Neuronal stem cell (in vitro differentiated cells): ENCODE measurements at regions not wholly inside any gene's neighbourhood (a gene's known extent, or its start where the extent isn't known, plus 50 kb on each side); places are given as distances from the start of the nearest gene placed in this dataset.

Experiments used
- DNase-seq: peaks from one replicate; pipeline ENCODE4 v3.0.0-alpha.2; 2013; ENCODE audit warnings: low spot score
- H2AFZ ChIP-seq: one replicate; pipeline ENCODE4 v1.6.1; 2013; ENCODE audit warnings: mild to moderate bottlenecking, low read length, inconsistent platforms
- H2AK5ac ChIP-seq: 2 replicates; pipeline ENCODE4 v1.6.1; 2013; ENCODE audit warnings: low read depth, mild to moderate bottlenecking, inconsistent platforms, low read length, moderate library complexity, mixed read lengths
- H2BK120ac ChIP-seq: 2 replicates; pipeline ENCODE4 v1.6.1; 2013; ENCODE audit warnings: low read depth, mild to moderate bottlenecking, inconsistent platforms, low read length, moderate library complexity, mixed read lengths
- H2BK12ac ChIP-seq: one replicate; pipeline ENCODE4 v1.6.1; 2013; ENCODE audit warnings: low read length, inconsistent platforms
- H2BK15ac ChIP-seq: 2 replicates; pipeline ENCODE4 v1.6.1; 2013; ENCODE audit warnings: mild to moderate bottlenecking, low read length, inconsistent platforms, mixed read lengths
- H2BK5ac ChIP-seq: one replicate; pipeline ENCODE4 v1.6.1; 2013; ENCODE audit warnings: inconsistent platforms, mild to moderate bottlenecking, low read length, moderate library complexity
- H3K14ac ChIP-seq: one replicate; pipeline ENCODE4 v1.6.1; 2013; ENCODE audit warnings: low read length, inconsistent platforms
- H3K18ac ChIP-seq: 2 replicates; pipeline ENCODE4 v1.6.1; 2013; ENCODE audit warnings: low read length, inconsistent platforms
- H3K23ac ChIP-seq: 2 replicates; pipeline ENCODE4 v1.6.1; 2013; ENCODE audit warnings: low read depth, mild to moderate bottlenecking, mixed read lengths, low read length, inconsistent platforms; ENCODE audit not compliant: poor library complexity
- H3K27ac ChIP-seq: replicated peaks from 3 replicates; pipeline ENCODE4 v1.5.1; 2013; ENCODE audit warnings: low read length, inconsistent platforms
- H3K27me3 ChIP-seq, 3 experiments: 2 replicates each; pipeline ENCODE4 v1.6.1; 2013; ENCODE audit warnings: low read length in 3 of 3, mild to moderate bottlenecking in 2 of 3, inconsistent platforms in 1 of 3, low read depth in 1 of 3, mixed read lengths in 1 of 3, moderate library complexity in 1 of 3; ENCODE audit not compliant: control insufficient read depth in 3 of 3, insufficient read depth in 3 of 3
- H3K36me3 ChIP-seq, 2 donors: replicated peaks in 1 of 2; 2 replicates each; pipeline ENCODE4 v1.6.1; 2013; ENCODE audit warnings: low read length in 2 of 2; ENCODE audit not compliant: control insufficient read depth in 2 of 2, insufficient read depth in 2 of 2
- H3K4ac ChIP-seq: 2 replicates; pipeline ENCODE4 v1.6.1; 2013; ENCODE audit warnings: inconsistent platforms, mild to moderate bottlenecking, low read length, moderate library complexity
- H3K4me1 ChIP-seq, 2 donors: 1 replicate in 1 of 2; 2 replicates in 1 of 2; pipeline ENCODE4 v1.6.1; 2013; ENCODE audit warnings: low read length in 2 of 2, low read depth in 1 of 2; ENCODE audit not compliant: control insufficient read depth in 2 of 2, insufficient read depth in 1 of 2
- H3K4me2 ChIP-seq: one replicate; pipeline ENCODE4 v1.6.1; 2013; ENCODE audit warnings: mild to moderate bottlenecking, low read length, inconsistent platforms; ENCODE audit not compliant: insufficient read depth, poor library complexity, severe bottlenecking
- H3K4me3 ChIP-seq, 2 donors: 2 replicates each; pipeline ENCODE4 v1.5.1; 2013; ENCODE audit warnings: low read length in 2 of 2, mild to moderate bottlenecking in 2 of 2, inconsistent platforms in 1 of 2, moderate library complexity in 1 of 2
- H3K79me1 ChIP-seq: one replicate; pipeline ENCODE4 v1.6.1; 2013; ENCODE audit warnings: low read depth, mild to moderate bottlenecking, inconsistent platforms, low read length, moderate library complexity
- H3K9ac ChIP-seq: one replicate; pipeline ENCODE4 v1.6.1; 2013; ENCODE audit warnings: mild to moderate bottlenecking, low read depth, low read length, inconsistent platforms; ENCODE audit not compliant: poor library complexity
- H3K9me3 ChIP-seq, 2 donors: replicated peaks in 1 of 2; 2 replicates each; pipeline versions ENCODE3 to v1.6.1; 2013; ENCODE audit warnings: low read length in 2 of 2, mild to moderate bottlenecking in 2 of 2, inconsistent platforms in 1 of 2, low read depth in 1 of 2, mixed read lengths in 1 of 2, moderate library complexity in 1 of 2; ENCODE audit not compliant: control insufficient read depth in 2 of 2, insufficient read depth in 1 of 2
- H4K8ac ChIP-seq: one replicate; pipeline ENCODE4 v1.6.1; 2013; ENCODE audit warnings: low read depth, mild to moderate bottlenecking, inconsistent platforms, low read length, moderate library complexity
- H4K91ac ChIP-seq: one replicate; pipeline ENCODE4 v1.6.1; 2013; ENCODE audit warnings: low read length, low read depth, mild to moderate bottlenecking, inconsistent platforms; ENCODE audit not compliant: poor library complexity
- WGBS, 2 donors: extraction: QIAGEN DNeasy Blood & Tissue Kit; methylation state at CpG; one replicate each; pipeline ENCODE4 v1.1.7; 2013; ENCODE audit warnings: missing lambda C conversion rate in 2 of 2, mixed read lengths in 1 of 2; ENCODE audit not compliant: insufficient read length in 2 of 2, insufficient replicate concordance in 1 of 2; ENCODE audit errors: extremely low coverage in 2 of 2; 5-methylcytosine and 5-hydroxymethylcytosine counted together

GRCh38 chr2:104678181-104678580, 175.7 kb upstream of the POU3F3 start:
- Histone ChIP-seq H2BK15ac (no peak overlapping the region), H3K4me1 (peaks cover 3 to 5% of the 10 kb centered on the region in 2 donors), H3K79me1 (no peaks in the 10 kb centered on the region), H3K9ac (no peak overlapping the region), H2BK5ac (no peak overlapping the region), H4K91ac (no peak overlapping the region), H3K9me3 (no peaks in the 10 kb centered on the region), H3K36me3 (no peaks in the 10 kb centered on the region), H3K18ac (no peak overlapping the region), H2BK12ac (no peak overlapping the region), H4K8ac (no peak overlapping the region), H2AFZ (peak overlapping the region; percentile 17), H2AK5ac (no peak overlapping the region), H3K14ac (no peak overlapping the region), H2BK120ac (no peak overlapping the region), H3K4me3 (peak overlapping the region in 1 of 2 donors; percentile 25), H3K4ac (no peak overlapping the region), H3K4me2 (no peak overlapping the region), H3K23ac (no peak overlapping the region), H3K27me3 (no peaks in the 10 kb centered on the region), H3K27ac (no peak overlapping the region)
- no CpG with 5 or more reads among the region's 5 CpGs for WGBS, 2 donors
- DNase-seq, result no peak

GRCh38 chr2:104685591-104685990, 168.3 kb upstream of the POU3F3 start:
- no peak for DNase-seq
- no CpG with 5 or more reads among the region's 4 CpGs for WGBS, 2 donors

DNA sequence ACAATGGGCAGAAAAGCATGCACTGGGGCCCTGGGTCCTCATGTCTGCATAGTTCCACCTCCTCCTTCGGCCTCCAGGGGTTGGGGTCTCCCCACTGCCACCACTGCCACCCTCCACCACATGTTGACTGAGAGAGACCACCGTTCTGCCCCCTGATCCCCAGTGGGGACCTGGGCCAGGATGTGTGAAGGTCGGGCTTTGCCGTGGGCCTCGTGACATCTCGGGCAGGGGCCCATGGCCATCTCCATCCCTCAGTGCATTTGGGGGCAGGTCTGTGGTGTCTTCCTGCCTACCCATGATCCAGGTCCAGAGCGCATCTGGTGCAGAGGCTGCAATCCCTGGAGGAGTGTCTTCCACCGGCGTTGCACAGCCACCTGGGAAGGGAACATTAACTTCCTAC, 166.8 kb upstream of the POU3F3 start:
- DNase-seq, result no peak
- Histone ChIP-seq H2BK5ac (no peak overlapping the region), H2AK5ac (peak overlapping the region; percentile 81), H2BK15ac (peak overlapping the region; percentile 73), H3K27ac (no peak overlapping the region), H3K27me3 (no peaks in the 10 kb centered on the region), H2AFZ (no peak overlapping the region), H3K36me3 (no peaks in the 10 kb centered on the region), H3K9me3 (no peaks in the 10 kb centered on the region), H3K4me1 (peaks cover 2 to 6% of the 10 kb centered on the region in 2 donors), H4K91ac (peak overlapping the region; percentile 3), H3K14ac (no peak overlapping the region), H3K4me3 (no peak overlapping the region), H3K79me1 (no peaks in the 10 kb centered on the region), H2BK120ac (no peak overlapping the region), H4K8ac (no peak overlapping the region), H3K9ac (no peak overlapping the region), H3K23ac (no peak overlapping the region), H2BK12ac (peak overlapping the region; percentile 14), H3K4ac (no peak overlapping the region), H3K4me2 (no peak overlapping the region), H3K18ac (peak overlapping the region; percentile 77)
- WGBS, 2 donors, result no CpG with 5 or more reads among the region's 9 CpGs

More at GRCh38 chr2:104685591-104685990, 168.3 kb upstream of the POU3F3 start:
- Histone ChIP-seq H2AFZ (no peak overlapping the region), H2BK120ac (no peak overlapping the region), H4K91ac (no peak overlapping the region), H3K27ac (no peak overlapping the region), H2BK15ac (no peak overlapping the region), H2BK5ac (no peak overlapping the region), H3K4me3 (no peak overlapping the region), H3K4ac (no peak overlapping the region), H3K36me3 (no peaks in the 10 kb centered on the region), H3K79me1 (no peaks in the 10 kb centered on the region), H2BK12ac (no peak overlapping the region), H2AK5ac (no peak overlapping the region), H3K4me2 (no peak overlapping the region), H3K9me3 (no peaks in the 10 kb centered on the region), H3K4me1 (peaks cover 5 to 6% of the 10 kb centered on the region in 2 donors), H3K27me3 (no peaks in the 10 kb centered on the region), H3K9ac (no peak overlapping the region), H3K23ac (no peak overlapping the region), H3K18ac (no peak overlapping the region), H3K14ac (no peak overlapping the region), H4K8ac (no peak overlapping the region)

DNA sequence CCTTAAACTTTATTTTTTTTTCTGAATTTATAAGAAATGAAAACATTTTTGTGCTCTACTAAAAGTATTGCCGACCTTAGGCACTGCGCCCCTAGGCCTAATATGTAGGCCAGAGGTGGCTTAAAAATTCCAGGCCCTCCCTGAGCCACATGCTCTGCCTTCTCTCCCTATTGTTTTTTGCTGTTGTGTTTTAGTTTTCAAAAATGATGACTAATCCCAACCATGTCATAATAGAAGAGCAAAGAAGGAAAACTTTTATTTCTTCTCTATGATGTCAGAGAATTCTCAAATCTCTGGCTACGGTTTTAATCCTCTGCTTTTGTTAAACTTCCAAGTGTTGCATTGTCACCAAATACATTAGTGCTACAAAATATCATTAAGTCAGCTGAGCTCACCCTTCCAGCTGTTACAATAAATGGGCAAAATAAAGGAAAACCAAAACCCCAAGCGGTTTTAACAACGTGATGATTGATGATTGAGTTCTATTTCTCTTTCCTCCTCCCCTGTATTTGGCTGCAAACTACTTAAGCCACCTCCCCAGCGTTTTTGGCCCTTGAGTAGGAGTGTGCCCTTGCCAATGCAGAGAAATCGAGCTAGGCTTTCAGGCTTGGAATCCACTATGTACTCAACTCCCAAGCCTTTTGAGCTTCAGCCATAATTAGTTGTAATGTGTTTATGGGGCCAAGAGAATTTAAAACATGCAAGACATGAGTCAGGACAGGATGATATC, 163.5 kb upstream of the POU3F3 start:
- no peak overlapping the region for H3K4me3 ChIP-seq

More for the DNA sequence above, 163.5 kb upstream of the POU3F3 start:
- no peak overlapping the region for H2BK120ac ChIP-seq
- no peak overlapping the region for H3K9ac ChIP-seq
- no peak overlapping the region for H4K8ac ChIP-seq
- no peak for DNase-seq
- no peak overlapping the region for H2AK5ac ChIP-seq
- no peak overlapping the region for H3K27ac ChIP-seq
- no peaks in the 10 kb centered on the region for H3K36me3 ChIP-seq
- no peak overlapping the region for H2AFZ ChIP-seq
- H3K79me1 ChIP-seq, result no peaks in the 10 kb centered on the region
- H2BK15ac ChIP-seq, result no peak overlapping the region
- H2BK12ac ChIP-seq, result no peak overlapping the region
- H3K4ac ChIP-seq, result no peak overlapping the region
- WGBS, 2 donors, result no CpG with 5 or more reads among the region's 7 CpGs
- no peaks in the 10 kb centered on the region for H3K27me3 ChIP-seq
- H3K18ac ChIP-seq, result no peak overlapping the region
- no peak overlapping the region for H2BK5ac ChIP-seq
- H4K91ac ChIP-seq, result no peak overlapping the region
- H3K14ac ChIP-seq, result no peak overlapping the region
- H3K4me1 ChIP-seq, result peaks cover 0 to 6% of the 10 kb centered on the region in 2 donors
- no peaks in the 10 kb centered on the region for H3K9me3 ChIP-seq
- H3K23ac ChIP-seq, result no peak overlapping the region
- no peak overlapping the region for H3K4me2 ChIP-seq
